AG10803 (cell line): ENCODE measurements at regions not wholly inside any gene's neighbourhood (a gene's known extent, or its start where the extent isn't known, plus 50 kb on each side); places are given as distances from the start of the nearest gene placed in this dataset.

Source experiments
- DNase-seq: peaks from one replicate; pipeline ENCODE4 v3.0.0; 2010; ENCODE audit warnings: low read depth
- H3K4me3 ChIP-seq: 2 replicates; pipeline ENCODE4 v1.5.1; 2011; ENCODE audit warnings: mild to moderate bottlenecking, low read length, control low read depth
- TF ChIP-seq, protein P1 (sequence below): conservative IDR thresholded peaks from 2 replicates; pipeline ENCODE4 v1.5.1; 2011; ENCODE audit warnings: mild to moderate bottlenecking, low read length, control low read depth, inconsistent platforms

GRCh38 chr6:102333736-102334135 is 940.2 kb downstream of the GRIK2 start:
- no peak overlapping the region for H3K4me3 ChIP-seq
- TF ChIP-seq, protein P1, sequence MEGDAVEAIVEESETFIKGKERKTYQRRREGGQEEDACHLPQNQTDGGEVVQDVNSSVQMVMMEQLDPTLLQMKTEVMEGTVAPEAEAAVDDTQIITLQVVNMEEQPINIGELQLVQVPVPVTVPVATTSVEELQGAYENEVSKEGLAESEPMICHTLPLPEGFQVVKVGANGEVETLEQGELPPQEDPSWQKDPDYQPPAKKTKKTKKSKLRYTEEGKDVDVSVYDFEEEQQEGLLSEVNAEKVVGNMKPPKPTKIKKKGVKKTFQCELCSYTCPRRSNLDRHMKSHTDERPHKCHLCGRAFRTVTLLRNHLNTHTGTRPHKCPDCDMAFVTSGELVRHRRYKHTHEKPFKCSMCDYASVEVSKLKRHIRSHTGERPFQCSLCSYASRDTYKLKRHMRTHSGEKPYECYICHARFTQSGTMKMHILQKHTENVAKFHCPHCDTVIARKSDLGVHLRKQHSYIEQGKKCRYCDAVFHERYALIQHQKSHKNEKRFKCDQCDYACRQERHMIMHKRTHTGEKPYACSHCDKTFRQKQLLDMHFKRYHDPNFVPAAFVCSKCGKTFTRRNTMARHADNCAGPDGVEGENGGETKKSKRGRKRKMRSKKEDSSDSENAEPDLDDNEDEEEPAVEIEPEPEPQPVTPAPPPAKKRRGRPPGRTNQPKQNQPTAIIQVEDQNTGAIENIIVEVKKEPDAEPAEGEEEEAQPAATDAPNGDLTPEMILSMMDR = no peak
- DNase-seq = no peak

DNA sequence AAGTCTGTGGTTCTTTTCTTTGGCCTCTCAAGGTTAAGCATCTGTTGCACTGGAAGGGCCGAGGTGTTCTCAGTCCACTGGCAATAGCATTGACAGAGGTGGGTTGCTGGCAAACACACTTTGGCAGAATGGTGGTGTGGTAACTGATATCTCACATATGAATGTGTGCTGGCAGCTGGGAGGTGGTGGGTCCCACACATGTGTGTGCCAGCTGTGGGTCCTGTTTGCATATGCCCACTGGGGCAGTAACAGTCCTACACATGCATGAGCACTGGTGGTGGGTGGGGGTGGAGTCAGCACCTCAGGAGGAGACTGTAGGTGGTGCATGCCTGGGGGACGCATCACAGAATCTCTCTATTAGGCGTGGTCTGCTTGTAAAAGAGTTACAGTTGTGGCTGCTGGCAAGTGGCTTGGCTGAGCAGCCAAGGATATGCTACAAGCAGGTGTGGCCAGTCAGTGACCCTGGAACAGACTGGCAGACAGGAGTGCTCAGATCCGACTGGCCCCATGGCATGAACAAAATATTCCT is 934.3 kb downstream of the GRIK2 start:
- no peak overlapping the region for H3K4me3 ChIP-seq
- TF ChIP-seq, protein P1 = no peak

GRCh38 chr6:102313699-102314098 is 920.2 kb downstream of the GRIK2 start:
- DNase-seq = no peak
- TF ChIP-seq, protein P1 = no peak
- H3K4me3 ChIP-seq = no peak overlapping the region

More for the DNA sequence above, 934.3 kb downstream of the GRIK2 start:
- no peak for DNase-seq

DNA sequence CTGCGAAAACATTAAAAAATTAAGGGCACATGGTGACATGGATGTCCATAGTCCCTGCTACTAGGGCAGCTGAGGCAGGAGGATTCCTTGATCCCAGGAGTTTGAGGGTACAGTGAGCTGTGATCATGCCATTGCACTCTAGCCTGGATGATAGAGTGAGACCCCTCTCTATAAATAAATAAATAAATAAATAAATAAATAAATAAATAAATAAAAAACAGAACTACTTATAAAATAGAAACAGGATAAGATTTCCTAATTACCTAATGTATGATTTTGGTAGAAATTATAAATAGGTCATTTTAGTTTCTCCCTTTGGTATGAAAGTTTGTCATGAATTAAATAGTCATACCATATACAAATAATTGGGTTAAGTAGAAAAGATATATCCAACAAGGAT is 916.2 kb downstream of the GRIK2 start:
- TF ChIP-seq, protein P1 = no peak
- H3K4me3 ChIP-seq = no peak overlapping the region
- no peak for DNase-seq

DNA sequence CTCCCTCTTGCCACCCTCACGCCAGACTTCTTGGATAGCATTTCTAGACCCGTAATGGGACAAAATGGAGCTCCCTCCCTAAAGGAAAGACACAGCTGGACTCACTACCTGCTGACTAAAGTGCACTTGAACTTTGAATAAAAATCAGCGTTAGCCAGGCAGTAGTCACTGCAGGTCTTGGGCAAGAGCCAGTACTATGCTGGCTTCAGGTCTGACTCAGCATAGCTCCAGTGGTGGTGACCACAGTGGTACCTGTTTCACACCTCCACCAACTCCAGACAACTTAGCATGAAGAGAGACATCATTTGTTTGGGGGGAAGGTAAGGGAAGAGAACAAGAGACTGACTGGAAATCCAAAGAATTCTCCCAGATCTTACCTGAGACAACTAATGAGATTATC is 906.8 kb downstream of the GRIK2 start:
- DNase-seq = no peak
- TF ChIP-seq, protein P1 = no peak
- no peak overlapping the region for H3K4me3 ChIP-seq

DNA sequence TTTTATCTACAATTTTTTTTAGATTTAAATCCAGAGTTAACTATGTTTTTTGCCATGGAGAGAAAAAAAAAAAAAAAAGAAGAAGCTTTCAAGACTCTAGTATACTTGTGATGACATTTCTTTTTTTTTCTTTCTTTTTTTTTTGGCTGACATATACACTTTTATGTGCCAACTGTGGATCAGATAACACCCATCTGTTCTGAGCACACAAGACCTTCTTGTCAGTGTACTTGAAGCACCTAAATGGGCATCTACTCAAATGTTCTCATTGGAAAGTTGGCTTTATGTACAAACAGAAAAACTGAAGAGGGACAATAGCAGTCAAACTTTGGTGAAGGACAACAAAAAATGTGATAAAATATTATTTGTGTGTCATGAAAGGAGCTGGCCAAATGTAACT is 904.5 kb downstream of the GRIK2 start:
- no peak overlapping the region for H3K4me3 ChIP-seq
- TF ChIP-seq, protein P1 = no peak
- DNase-seq = no peak
